GM19351 (cell line): ENCODE measurements at regions not wholly inside any gene's neighbourhood (a gene's known extent, or its start where the extent isn't known, plus 50 kb on each side); places are given as distances from the start of the nearest gene placed in this dataset.
"Not testable (repeated sequence)": the region's sequence is repeated elsewhere in the genome, so short reads cannot be mapped to it uniquely, and the experiment has no call there.

Source experiments
- ATAC-seq: cut with Tn5 transposase; IDR thresholded peaks from one replicate; pipeline ENCODE4 v1.9.1; 2021; ENCODE audit warnings: mild to moderate bottlenecking, moderate library complexity; ENCODE audit not compliant: unreplicated experiment

DNA sequence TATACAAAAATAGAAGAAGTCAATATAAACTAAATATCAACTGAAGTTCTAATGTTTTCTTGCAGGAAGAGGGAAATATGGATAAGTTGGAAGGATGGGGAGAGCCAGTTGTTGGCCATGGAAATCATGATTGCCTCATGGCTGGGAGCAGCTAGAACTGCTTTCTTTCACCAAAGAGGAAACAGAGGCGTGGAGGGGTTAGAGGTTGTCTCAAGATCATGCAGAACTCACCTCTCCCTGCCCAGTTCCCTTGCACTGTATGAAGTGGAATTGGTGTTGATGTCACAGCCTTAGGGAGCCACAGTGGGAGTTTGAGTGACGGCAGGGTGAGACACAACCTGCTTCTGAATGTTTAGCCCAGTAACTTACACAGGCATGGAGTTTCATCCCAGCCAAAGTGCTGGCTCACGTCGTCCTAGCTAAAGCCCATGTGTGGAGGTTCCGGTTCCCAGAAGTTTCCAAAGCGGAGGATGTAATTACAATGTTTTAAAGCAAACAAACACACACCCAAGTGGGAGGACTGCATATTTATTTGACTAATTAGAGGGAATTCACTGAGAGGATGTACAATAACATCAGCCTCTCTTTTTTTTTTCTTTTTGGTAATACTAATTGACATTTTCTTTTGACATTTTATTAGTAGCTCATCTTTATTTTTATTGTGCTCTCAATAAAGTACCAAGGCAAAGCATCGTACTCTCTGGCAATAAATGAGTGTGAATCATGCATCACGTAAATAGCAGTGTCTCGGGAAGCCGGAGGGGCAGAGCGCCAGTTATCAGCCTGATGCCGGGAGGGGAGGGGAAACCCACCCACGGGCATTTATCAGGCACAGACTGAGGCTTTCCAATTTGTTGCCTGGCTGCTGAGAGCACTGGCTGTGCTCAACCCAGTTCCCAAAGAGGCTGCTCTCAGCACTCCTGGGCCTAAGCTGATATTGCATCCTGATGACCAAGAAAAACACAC lies 118.7 kb upstream of the CDH5 start:
- ATAC-seq: no peak

GRCh38 chr16:66245868-66246267 lies 120.6 kb upstream of the CDH5 start:
- no peak for ATAC-seq

DNA sequence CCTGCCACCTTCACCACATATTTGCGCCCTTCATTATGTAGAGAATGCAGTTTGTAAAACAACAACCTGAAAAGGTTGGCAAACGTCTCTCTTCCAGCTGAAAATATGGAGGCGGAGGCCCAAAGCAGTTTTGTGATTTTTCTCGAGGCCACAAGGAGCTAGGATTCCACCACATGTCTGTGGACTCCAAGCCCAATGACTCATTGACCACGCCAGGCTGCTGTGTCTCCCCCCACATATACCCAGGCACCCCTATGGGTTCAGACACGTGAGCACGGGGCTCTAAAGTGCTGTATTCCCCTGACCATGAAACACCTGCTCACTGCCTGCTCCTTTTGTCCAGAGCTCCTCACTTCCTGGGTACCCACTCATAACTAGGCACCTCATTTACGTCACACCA lies 121.4 kb upstream of the CDH5 start:
- ATAC-seq: no peak

GRCh38 chr16:66242672-66243071 lies 123.8 kb upstream of the CDH5 start:
- ATAC-seq: no peak

- ATAC-seq: not testable (repeated sequence)
Observed at GRCh38 chr16:66242206-66242605, 124.3 kb upstream of the CDH5 start.

DNA sequence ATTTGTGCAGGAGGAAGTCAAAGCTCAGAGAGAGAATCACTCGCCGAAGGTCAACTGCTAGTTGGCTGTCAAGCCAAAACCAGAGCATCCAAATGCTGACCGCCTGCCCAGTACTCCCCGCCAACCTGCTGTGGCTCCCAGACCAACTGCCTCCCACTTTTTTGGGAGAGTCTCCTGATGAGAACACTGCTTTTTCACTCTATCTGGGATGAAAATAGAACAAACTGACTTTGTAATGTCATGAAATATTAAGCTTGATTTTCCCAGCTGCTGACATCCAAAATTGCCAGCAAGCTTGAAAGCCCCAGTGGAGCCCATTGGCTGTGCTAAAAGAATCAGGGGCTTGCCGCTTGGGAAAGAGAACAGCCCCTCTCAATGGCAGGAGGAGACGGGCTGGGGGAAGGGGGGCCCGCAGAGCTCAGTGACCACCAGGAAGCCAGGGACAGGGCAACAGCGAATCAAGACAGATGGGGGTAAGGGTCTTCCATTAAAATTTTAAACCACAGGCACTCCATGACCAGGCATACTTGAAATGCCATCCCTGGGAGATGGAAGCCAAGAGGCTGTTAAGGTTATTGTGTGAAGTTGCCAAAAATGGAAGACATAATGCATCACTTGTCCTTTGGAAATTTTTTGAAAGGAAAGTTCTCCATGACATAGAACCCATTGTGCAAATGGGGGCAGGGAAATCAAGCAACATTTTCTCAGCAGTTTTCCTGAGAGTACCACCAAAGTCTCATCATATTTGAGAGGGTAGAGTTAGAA lies 125.7 kb upstream of the CDH5 start:
- ATAC-seq: no peak

- ATAC-seq: no peak
Observed at GRCh38 chr16:66240088-66240487, 126.4 kb upstream of the CDH5 start.

- no peak for ATAC-seq
Observed at GRCh38 chr16:66238696-66239095, 127.8 kb upstream of the CDH5 start.

GRCh38 chr16:66236301-66236700 lies 130.2 kb upstream of the CDH5 start:
- no peak for ATAC-seq

DNA sequence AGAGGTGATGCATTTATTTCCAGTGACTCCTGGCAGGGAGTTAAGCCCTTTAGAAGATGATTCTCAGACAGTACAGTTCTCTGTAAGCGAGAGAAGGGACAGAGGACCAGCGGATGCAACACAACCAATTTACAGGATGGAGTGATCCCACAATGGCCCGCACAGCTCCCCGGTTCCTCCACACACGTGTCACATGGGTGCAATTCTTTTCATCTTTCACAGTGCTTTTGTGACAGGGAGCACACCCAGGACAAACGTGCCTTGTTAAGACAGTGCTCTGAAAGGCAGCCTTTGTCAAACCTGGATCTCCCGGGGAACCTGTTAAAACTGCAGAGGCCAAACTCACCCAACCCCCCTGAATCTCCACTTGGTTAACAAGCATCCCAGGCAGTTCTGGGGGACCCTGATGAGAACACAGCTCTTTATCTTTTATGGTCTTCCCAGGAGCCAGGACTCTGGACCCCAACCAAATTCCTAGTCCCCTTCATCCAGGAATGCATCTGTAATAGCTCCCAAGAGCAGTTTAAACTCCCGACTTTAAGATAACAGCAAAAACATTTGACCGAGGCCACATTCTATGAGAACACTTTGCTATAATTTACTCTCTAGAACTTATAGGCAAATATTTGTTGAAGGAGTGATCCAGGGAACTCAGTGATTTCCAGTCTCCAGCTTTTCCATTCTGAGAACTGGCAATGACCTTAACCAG lies 134.9 kb upstream of the CDH5 start:
- no peak for ATAC-seq

DNA sequence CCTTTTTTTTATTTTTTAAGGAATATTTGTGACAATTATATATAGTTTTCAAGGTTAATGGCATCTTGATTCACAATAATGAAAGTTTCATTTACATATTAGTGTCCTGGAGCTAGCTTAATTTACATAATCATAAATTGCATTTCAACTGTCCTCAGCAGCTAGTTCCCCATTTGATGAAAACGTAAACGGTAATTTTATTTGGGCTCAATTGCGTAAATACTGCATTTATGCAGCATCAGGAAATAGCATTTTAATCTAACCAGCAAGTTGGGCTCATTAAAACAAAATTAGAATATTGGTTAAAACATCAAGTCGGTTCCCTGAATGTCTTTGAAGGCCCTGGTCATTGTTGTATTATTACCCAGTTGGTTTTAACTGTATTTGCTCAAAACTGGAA lies 136.8 kb upstream of the CDH5 start:
- ATAC-seq: no peak

GRCh38 chr16:66228792-66229191 lies 137.7 kb upstream of the CDH5 start:
- ATAC-seq: no peak

DNA sequence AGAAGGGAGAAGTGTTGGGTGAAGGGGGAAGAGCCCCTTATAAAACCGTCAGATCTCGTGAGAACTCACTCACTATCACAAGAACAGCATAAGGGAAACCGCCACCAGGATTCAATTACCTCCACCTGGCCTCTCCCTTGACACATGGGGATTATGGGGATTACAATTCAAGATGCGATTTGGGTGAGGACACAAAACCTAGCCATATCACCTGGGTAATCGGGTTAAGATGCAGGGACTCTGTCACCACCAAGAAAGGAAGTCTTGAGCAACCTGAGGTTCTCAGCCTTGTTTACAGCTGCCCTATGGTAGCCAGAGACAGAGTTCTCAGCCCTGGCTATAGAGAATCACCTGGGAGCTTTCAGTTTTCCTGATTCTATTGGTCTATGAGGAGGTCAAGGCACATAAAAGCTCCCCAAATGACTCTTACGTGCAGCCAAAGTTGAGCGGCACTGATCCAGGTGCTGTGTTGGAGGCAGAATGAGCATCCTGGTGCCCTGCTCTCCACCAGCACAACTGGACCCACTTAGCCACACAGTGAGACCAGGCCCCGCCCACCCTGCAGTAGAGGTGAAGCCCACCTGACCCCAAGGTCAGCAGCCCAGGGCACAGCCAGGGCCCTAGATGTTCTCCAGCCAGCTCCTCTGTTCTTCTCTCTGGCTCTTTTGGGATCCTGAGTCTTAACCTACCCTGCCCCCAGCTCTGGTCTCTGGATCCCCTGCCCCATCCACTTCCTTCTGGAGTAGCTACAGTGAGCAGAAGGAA lies 138.5 kb upstream of the CDH5 start:
- ATAC-seq: no peak

DNA sequence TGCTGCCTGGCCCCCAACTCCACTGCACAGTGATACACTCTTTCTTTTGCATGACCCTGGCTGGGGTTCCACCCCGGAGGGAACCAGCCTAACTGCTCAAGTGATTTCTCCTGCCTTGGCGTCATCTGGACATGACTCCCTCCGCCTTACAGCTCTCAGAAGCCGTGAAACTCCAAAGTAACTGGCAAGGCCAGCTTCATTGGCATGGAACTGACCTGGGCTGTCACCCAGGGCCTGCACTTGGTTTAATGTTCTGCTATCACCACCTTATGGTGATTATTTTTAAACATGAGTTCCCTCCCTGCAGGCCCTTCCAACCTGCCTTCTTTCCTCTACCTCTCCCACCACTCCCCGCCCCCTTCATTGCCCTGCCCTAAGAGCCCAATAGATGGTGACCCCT lies 139.7 kb upstream of the CDH5 start:
- no peak for ATAC-seq

- ATAC-seq: no peak
Observed at GRCh38 chr16:66225696-66226095, 140.8 kb upstream of the CDH5 start.

DNA sequence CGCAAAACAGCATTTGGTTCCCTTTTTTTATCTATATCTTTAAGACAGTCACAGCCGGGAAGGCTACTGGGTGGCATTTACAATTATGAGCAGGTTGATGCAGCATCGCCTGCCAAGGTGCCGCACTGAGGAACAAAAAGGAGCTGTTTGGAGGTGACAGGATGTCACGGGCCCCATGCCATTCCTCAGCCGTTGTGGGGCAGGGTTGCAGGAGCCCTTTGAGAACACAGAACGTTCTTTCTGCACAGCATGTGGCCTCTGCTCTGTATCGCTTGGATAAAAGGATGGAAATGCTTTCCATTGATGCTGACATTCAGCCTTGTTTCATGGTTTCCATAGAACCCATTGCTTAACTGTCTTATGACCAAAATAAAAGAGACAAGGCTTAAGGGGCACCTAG lies 141.9 kb upstream of the CDH5 start:
- ATAC-seq: no peak

GRCh38 chr16:66224186-66224585 lies 142.3 kb upstream of the CDH5 start:
- no peak for ATAC-seq

- no peak for ATAC-seq
Observed at GRCh38 chr16:66223176-66223780, 143.2 kb upstream of the CDH5 start.

GRCh38 chr16:66222756-66223155 lies 143.7 kb upstream of the CDH5 start:
- no peak for ATAC-seq

- ATAC-seq: no peak
Observed at GRCh38 chr16:66220702-66221101, 145.8 kb upstream of the CDH5 start.
